Nephron progenitor cell (in vitro differentiated cells): ENCODE measurements at regions not wholly inside any gene's neighbourhood (a gene's known extent, or its start where the extent isn't known, plus 50 kb on each side); places are given as distances from the start of the nearest gene placed in this dataset.

Experiments
- DNase-seq: peaks from one replicate; pipeline ENCODE4 v3.0.0; 2021
- H3K27ac Mint-ChIP-seq: 2 replicates; pipeline ENCODE4 v1.8.0; 2021; ENCODE audit warnings: mild to moderate bottlenecking, moderate library complexity, mixed read lengths
- H3K27me3 Mint-ChIP-seq: 2 replicates; pipeline ENCODE4 v1.8.0; 2021; ENCODE audit warnings: mild to moderate bottlenecking, low read depth, mixed read lengths; ENCODE audit not compliant: poor library complexity
- H3K36me3 Mint-ChIP-seq: 2 replicates; pipeline ENCODE4 v1.8.0; 2021; ENCODE audit warnings: low read depth, mixed read lengths
- H3K4me1 Mint-ChIP-seq: 2 replicates; pipeline ENCODE4 v1.8.0; 2021; ENCODE audit warnings: mixed read lengths
- H3K4me3 Mint-ChIP-seq: 2 replicates; pipeline ENCODE4 v1.8.0; 2021; ENCODE audit warnings: mild to moderate bottlenecking, moderate library complexity, mixed read lengths
- H3K9me3 Mint-ChIP-seq: 2 replicates; pipeline ENCODE4 v1.8.0; 2021; ENCODE audit warnings: mild to moderate bottlenecking, moderate library complexity, mixed read lengths
- CTCF ChIP-seq: fragments of 200-600 bp; sonication (generic); IDR thresholded peaks from 2 replicates; pipeline ENCODE4 v1.5.0; 2021; ENCODE audit warnings: antibody characterized with exemption

- no peak overlapping the region for H3K27ac Mint-ChIP-seq
- H3K27me3 Mint-ChIP-seq = peaks cover 3% of the 10 kb centered on the region
- no peaks in the 10 kb centered on the region for H3K4me1 Mint-ChIP-seq
- H3K4me3 Mint-ChIP-seq = no peak overlapping the region
- H3K9me3 Mint-ChIP-seq = peaks cover 7% of the 10 kb centered on the region
- no peaks in the 10 kb centered on the region for H3K36me3 Mint-ChIP-seq
- DNase-seq = no peak
- no peak for TF ChIP-seq CTCF
These were observed 191.7 kb upstream of the BET1 start for GRCh38 chr7:94195813-94196212.

GRCh38 chr7:94205529-94205928 lies 189.2 kb upstream of the COL1A2 start:
- Mint-ChIP-seq H3K27me3 (peaks cover 12% of the 10 kb centered on the region), H3K4me3 (no peak overlapping the region), H3K4me1 (no peaks in the 10 kb centered on the region), H3K27ac (no peak overlapping the region), H3K36me3 (no peaks in the 10 kb centered on the region), H3K9me3 (no peaks in the 10 kb centered on the region)
- DNase-seq = no peak
- no peak for TF ChIP-seq CTCF

- Mint-ChIP-seq H3K4me3 (no peak overlapping the region), H3K36me3 (no peaks in the 10 kb centered on the region), H3K9me3 (no peaks in the 10 kb centered on the region), H3K4me1 (no peaks in the 10 kb centered on the region), H3K27me3 (peaks cover 12% of the 10 kb centered on the region), H3K27ac (no peak overlapping the region)
- TF ChIP-seq CTCF = no peak
- DNase-seq = no peak
These were observed 188.4 kb upstream of the COL1A2 start for GRCh38 chr7:94206295-94206694.

- Mint-ChIP-seq H3K36me3 (no peaks in the 10 kb centered on the region), H3K9me3 (no peaks in the 10 kb centered on the region), H3K27ac (no peak overlapping the region), H3K27me3 (peaks cover 11% of the 10 kb centered on the region), H3K4me1 (no peaks in the 10 kb centered on the region), H3K4me3 (no peak overlapping the region)
- no peak for TF ChIP-seq CTCF
- DNase-seq = no peak
These were observed 182.5 kb upstream of the COL1A2 start for GRCh38 chr7:94212160-94212559.

GRCh38 chr7:94216944-94217461 lies 177.7 kb upstream of the COL1A2 start:
- Mint-ChIP-seq H3K27me3 (peaks cover 3% of the 10 kb centered on the region), H3K4me3 (no peak overlapping the region), H3K36me3 (no peaks in the 10 kb centered on the region), H3K4me1 (no peaks in the 10 kb centered on the region), H3K27ac (no peak overlapping the region), H3K9me3 (no peaks in the 10 kb centered on the region)
- no peak for DNase-seq
- no peak for TF ChIP-seq CTCF

GRCh38 chr7:94217766-94218165 lies 176.9 kb upstream of the COL1A2 start:
- TF ChIP-seq CTCF = no peak
- Mint-ChIP-seq H3K4me1 (no peaks in the 10 kb centered on the region), H3K27me3 (peaks cover 3% of the 10 kb centered on the region), H3K9me3 (no peaks in the 10 kb centered on the region), H3K27ac (no peak overlapping the region), H3K4me3 (no peak overlapping the region), H3K36me3 (no peaks in the 10 kb centered on the region)
- DNase-seq = no peak
